ENCODE measurements at regions not wholly inside any gene's neighbourhood (a gene's known extent, or its start where the extent isn't known, plus 50 kb on each side); places are given as distances from the start of the nearest gene placed in this dataset.

DNA sequence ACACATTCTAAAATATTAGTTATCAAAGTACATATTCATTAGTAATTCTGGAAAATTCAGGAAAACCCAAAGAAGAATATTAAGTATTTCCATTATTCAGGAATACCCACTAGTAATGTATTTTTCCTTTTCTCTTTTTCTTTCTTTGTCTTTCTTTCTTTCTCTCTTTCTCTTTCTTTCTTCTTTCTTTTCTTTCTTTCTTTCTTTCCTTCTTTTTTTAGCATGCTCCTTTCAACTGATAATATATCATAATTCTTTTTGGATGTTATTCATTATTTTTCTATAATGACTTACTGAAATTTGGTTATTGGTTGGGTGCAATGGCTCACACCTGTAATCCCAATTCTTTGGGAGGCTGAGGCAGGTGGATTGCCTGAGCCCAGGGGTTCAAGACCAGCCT is 175.6 kb upstream of the RAB4A start:
- H3K27me3 ChIP-seq = no peaks in the 10 kb centered on the region
- H3K4me3 ChIP-seq = no peak overlapping the region
- no peak overlapping the region for H3K27ac ChIP-seq
- in situ Hi-C loops (cut with MboI; ENCODE audit: low sequenced_read_pairs in 4 of 4) = no loop called here
- DNase-seq (no peak), ATAC-seq (no peak)
- no peaks in the 10 kb centered on the region for H3K36me3 ChIP-seq
- no peaks in the 10 kb centered on the region for H3K4me1 ChIP-seq
- TF ChIP-seq, protein P1, sequence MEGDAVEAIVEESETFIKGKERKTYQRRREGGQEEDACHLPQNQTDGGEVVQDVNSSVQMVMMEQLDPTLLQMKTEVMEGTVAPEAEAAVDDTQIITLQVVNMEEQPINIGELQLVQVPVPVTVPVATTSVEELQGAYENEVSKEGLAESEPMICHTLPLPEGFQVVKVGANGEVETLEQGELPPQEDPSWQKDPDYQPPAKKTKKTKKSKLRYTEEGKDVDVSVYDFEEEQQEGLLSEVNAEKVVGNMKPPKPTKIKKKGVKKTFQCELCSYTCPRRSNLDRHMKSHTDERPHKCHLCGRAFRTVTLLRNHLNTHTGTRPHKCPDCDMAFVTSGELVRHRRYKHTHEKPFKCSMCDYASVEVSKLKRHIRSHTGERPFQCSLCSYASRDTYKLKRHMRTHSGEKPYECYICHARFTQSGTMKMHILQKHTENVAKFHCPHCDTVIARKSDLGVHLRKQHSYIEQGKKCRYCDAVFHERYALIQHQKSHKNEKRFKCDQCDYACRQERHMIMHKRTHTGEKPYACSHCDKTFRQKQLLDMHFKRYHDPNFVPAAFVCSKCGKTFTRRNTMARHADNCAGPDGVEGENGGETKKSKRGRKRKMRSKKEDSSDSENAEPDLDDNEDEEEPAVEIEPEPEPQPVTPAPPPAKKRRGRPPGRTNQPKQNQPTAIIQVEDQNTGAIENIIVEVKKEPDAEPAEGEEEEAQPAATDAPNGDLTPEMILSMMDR (IDR thresholded peaks at IDR 0.05 in 4 of 5, conservative IDR thresholded peaks at IDR 0.05 in 1 of 5) = no peak
- TF ChIP-seq POLR2A (IDR thresholded peaks at IDR 0.05) = no peak
- no peaks in the 10 kb centered on the region for H3K9me3 ChIP-seq
- intact Hi-C loops (cut with DNase I; ENCODE audit: low total_unique reads) = no loop called here

DNA sequence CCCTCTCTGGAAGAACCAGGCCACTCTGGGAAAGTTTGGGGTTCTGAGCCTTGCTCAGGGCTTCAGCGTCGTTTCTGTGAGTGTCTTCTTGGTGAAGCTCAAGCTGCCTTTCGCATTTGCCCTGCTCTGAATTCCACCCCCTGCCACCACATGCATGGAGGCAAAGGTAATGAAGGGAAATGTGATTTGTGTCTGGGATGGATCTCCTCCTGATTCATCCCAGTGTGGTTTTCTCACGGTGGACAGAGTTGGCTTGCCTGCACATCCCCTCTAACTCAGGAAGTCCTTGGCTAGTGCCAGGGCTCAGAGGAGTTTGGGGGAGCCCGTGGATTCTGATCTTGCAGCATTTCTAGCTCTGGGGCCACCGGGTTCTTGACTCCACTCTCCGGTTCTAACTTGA is 173.6 kb upstream of the RAB4A start:
- DNase-seq = no peak
- no peaks in the 10 kb centered on the region for H3K9me3 ChIP-seq
- in situ Hi-C loops (cut with MboI; ENCODE audit: low sequenced_read_pairs in 4 of 4) = no loop called here
- ATAC-seq = no peak
- no peaks in the 10 kb centered on the region for H3K27me3 ChIP-seq
- intact Hi-C loops (cut with DNase I; ENCODE audit: low total_unique reads) = no loop called here
- H3K4me1 ChIP-seq = no peaks in the 10 kb centered on the region
- TF ChIP-seq, protein P1 (IDR thresholded peaks at IDR 0.05 in 4 of 5, conservative IDR thresholded peaks at IDR 0.05 in 1 of 5) = no peak
- no peak for TF ChIP-seq POLR2A (IDR thresholded peaks at IDR 0.05)
- no peak overlapping the region for H3K27ac ChIP-seq
- no peak overlapping the region for H3K4me3 ChIP-seq
- H3K36me3 ChIP-seq = no peaks in the 10 kb centered on the region

DNA sequence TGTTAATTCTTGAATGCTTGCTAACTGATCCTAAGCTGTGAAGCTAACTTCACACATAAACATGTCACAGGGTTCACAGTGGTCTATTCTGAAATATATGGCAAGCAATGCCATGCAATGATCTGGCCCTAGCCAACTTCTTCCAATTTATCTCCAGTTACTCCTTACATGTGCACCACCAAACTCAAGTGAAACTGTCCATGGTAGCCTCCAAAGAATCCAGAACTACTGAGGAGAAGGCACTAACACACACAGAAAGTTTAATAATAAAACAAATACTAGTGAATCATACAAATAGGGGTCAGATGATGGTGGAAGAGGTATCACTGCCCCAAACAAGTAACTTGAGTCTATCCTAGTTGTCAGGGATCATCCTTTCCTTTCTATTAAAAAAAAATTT is 172.6 kb upstream of the RAB4A start:
- ATAC-seq = no peak
- no peak overlapping the region for H3K4me3 ChIP-seq
- H3K36me3 ChIP-seq = no peaks in the 10 kb centered on the region
- TF ChIP-seq, protein P1 (IDR thresholded peaks at IDR 0.05 in 4 of 5, conservative IDR thresholded peaks at IDR 0.05 in 1 of 5) = no peak
- no peak for TF ChIP-seq POLR2A (IDR thresholded peaks at IDR 0.05)
- H3K9me3 ChIP-seq = no peaks in the 10 kb centered on the region
- H3K27me3 ChIP-seq = no peaks in the 10 kb centered on the region
- no peak for DNase-seq
- no peak overlapping the region for H3K27ac ChIP-seq
- H3K4me1 ChIP-seq = no peaks in the 10 kb centered on the region
- intact Hi-C loops (cut with DNase I; ENCODE audit: low total_unique reads) (no loop called here), in situ Hi-C loops (cut with MboI; ENCODE audit: low sequenced_read_pairs in 4 of 4) (no loop called here)

DNA sequence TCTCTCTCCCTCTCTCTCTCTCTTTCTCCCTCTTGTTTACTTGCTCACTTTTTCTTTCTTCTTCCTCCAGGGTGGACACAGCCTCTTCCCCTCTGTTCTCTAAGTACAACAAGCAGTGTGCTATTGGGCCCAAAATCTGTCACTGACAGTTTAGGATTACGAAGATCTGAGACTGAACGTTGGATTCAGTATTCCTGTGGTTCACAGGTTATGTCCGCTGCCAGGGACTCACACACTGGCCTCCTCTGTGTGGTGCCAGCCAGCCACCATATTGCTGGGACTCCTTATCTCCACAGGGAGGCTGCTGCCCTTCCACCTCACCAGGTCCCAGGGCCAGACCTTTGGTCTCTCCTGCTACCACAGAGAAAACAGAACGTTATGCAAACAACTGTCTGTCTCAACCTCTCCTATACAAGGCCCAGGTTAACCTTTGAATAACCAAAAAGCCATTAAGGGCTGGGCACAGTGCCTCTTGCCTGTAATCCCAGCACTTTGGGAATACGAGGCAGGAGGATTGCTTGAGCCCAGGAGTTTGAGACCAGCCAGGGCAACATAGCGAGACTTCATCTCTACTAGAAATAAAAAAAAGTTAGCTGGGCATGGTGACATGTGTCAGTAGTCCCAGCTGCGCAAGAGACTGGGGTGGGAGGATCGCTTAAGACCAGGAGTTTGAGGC is 171.9 kb upstream of the RAB4A start:
- ATAC-seq (no peak), DNase-seq (no peak)
- no peak overlapping the region for H3K27ac ChIP-seq
- H3K9me3 ChIP-seq = no peaks in the 10 kb centered on the region
- intact Hi-C loops (cut with DNase I; ENCODE audit: low total_unique reads) = no loop called here
- H3K36me3 ChIP-seq = no peaks in the 10 kb centered on the region
- no peaks in the 10 kb centered on the region for H3K27me3 ChIP-seq
- TF ChIP-seq, protein P1 (IDR thresholded peaks at IDR 0.05 in 4 of 5, conservative IDR thresholded peaks at IDR 0.05 in 1 of 5) = no peak
- no peak for TF ChIP-seq POLR2A (IDR thresholded peaks at IDR 0.05)
- H3K4me3 ChIP-seq = no peak overlapping the region
- no peaks in the 10 kb centered on the region for H3K4me1 ChIP-seq
- in situ Hi-C loops (cut with MboI; ENCODE audit: low sequenced_read_pairs in 4 of 4) = no loop called here

Data from gastrocnemius medialis (tissue), 4 donors.